ENCODE measurements at regions not wholly inside any gene's neighbourhood (a gene's known extent, or its start where the extent isn't known, plus 50 kb on each side); places are given as distances from the start of the nearest gene placed in this dataset.

GRCh38 chr7:153081496-153081895, 321.9 kb downstream of the ACTR3B start:
- TF ChIP-seq POLR2AphosphoS5 (IDR thresholded peaks at IDR 0.05; ENCODE audit: low read depth, low read length) = no peak
- TF ChIP-seq POLR2A (IDR thresholded peaks at IDR 0.05; ENCODE audit: low read depth, low read length) = no peak
